Body of pancreas (tissue), 4 donors: ENCODE measurements at regions not wholly inside any gene's neighbourhood (a gene's known extent, or its start where the extent isn't known, plus 50 kb on each side); places are given as distances from the start of the nearest gene placed in this dataset.

Experiments
- POLR2A ChIP-seq, 3 donors: fragments of 450-650 bp; IDR thresholded peaks; one replicate each; pipeline ENCODE4 v1.6.1; 2016; ENCODE audit warnings: antibody characterized with exemption in 3 of 3, mild to moderate bottlenecking in 2 of 3
- TF ChIP-seq, protein P1 (sequence below), 7 experiments: fragments of 450-650 bp in 4 of 7; fragments of 200-600 bp in 3 of 7; sonication (generic) in 3 of 7; IDR thresholded peaks; one replicate each; pipeline ENCODE4 v1.5.1; 2016 to 2019; ENCODE audit warnings: antibody characterized with exemption in 7 of 7

DNA sequence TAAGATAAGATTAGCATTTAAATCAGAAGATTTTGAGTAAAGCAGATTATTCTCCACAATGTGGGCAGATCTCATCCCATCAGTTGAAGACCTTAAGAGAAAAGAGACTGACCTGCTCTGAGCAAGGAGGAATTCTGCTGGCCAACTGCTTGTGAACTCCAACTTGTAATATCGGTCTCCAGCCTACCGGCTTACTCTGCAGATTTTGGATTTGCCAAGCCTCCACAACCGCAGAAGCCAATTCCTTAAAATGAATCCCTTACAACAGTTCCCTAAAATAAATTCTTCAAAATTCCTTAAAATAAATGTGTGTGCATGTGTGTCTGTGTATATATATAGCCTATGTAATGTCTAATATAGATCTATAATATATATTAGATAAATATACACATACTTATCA is 107.4 kb upstream of the KLF13 start:
- TF ChIP-seq, protein P1, sequence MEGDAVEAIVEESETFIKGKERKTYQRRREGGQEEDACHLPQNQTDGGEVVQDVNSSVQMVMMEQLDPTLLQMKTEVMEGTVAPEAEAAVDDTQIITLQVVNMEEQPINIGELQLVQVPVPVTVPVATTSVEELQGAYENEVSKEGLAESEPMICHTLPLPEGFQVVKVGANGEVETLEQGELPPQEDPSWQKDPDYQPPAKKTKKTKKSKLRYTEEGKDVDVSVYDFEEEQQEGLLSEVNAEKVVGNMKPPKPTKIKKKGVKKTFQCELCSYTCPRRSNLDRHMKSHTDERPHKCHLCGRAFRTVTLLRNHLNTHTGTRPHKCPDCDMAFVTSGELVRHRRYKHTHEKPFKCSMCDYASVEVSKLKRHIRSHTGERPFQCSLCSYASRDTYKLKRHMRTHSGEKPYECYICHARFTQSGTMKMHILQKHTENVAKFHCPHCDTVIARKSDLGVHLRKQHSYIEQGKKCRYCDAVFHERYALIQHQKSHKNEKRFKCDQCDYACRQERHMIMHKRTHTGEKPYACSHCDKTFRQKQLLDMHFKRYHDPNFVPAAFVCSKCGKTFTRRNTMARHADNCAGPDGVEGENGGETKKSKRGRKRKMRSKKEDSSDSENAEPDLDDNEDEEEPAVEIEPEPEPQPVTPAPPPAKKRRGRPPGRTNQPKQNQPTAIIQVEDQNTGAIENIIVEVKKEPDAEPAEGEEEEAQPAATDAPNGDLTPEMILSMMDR (IDR thresholded peaks at IDR 0.05) = no peak
- no peak for TF ChIP-seq POLR2A (IDR thresholded peaks at IDR 0.05)
